GM10248 (cell line): ENCODE measurements at regions not wholly inside any gene's neighbourhood (a gene's known extent, or its start where the extent isn't known, plus 50 kb on each side); places are given as distances from the start of the nearest gene placed in this dataset.
"Not testable (repeated sequence)": the region's sequence is repeated elsewhere in the genome, so short reads cannot be mapped to it uniquely, and the experiment has no call there.

Experiments used
- CTCF ChIA-PET: fragments of 300-600 bp; sonication (Branson Sonifier 250); formaldehyde crosslinking; extraction: SDS; loops from one replicate; lab custom pipeline; 2021; ENCODE audit warnings: antibody characterized with exemption; lab: Yijun Ruan, JAX
- POLR2A ChIA-PET: fragments of 350-650 bp; sonication (Branson Sonifier 250); formaldehyde crosslinking; extraction: SDS; loops from one replicate; lab custom pipeline; 2020; ENCODE audit warnings: antibody characterized with exemption; lab: Yijun Ruan, JAX
- DNase-seq: peaks from one replicate; pipeline ENCODE4 v3.0.0; 2012; ENCODE audit errors: extremely low spot score
- CTCF ChIP-seq: IDR thresholded peaks from 2 replicates; pipeline ENCODE4 v1.5.1; 2012; ENCODE audit warnings: mild to moderate bottlenecking, low read depth; ENCODE audit errors: extremely low read depth, missing control alignments, control extremely low read depth

GRCh38 chrX:125151146-125151545 lies 168.5 kb upstream of the TEX13C start:
- ChIA-PET CTCF (interaction anchor here (2.1 kb wide), 1 partner anchor 19 kb away, joined by 4 read pairs; no protein-coding TSS in a partner anchor), POLR2A (no interaction called here)
- DNase-seq = no peak
- no peak for TF ChIP-seq CTCF

GRCh38 chrX:125152011-125152410 lies 167.7 kb upstream of the TEX13C start:
- CTCF ChIA-PET = no interaction called here
- POLR2A ChIA-PET = no interaction called here
- TF ChIP-seq CTCF = no peak
- no peak for DNase-seq

GRCh38 chrX:125153621-125154020 lies 166.1 kb upstream of the TEX13C start:
- ChIA-PET POLR2A (no interaction called here), CTCF (no interaction called here)
- no peak for TF ChIP-seq CTCF
- no peak for DNase-seq

GRCh38 chrX:125154288-125155257 lies 165.1 kb upstream of the TEX13C start:
- CTCF ChIA-PET = interaction anchor here (1.2 kb wide), 1 partner anchor 22 kb away, joined by 5 read pairs; no protein-coding TSS in a partner anchor
- DNase-seq, POLR2A ChIA-PET: not testable (repeated sequence)

GRCh38 chrX:125155296-125156033 lies 164.2 kb upstream of the TEX13C start:
- POLR2A ChIA-PET, DNase-seq: not testable (repeated sequence)
- CTCF ChIA-PET = interaction anchor here (1.2 kb wide), 1 partner anchor 23 kb away, joined by 5 read pairs; no protein-coding TSS in a partner anchor

GRCh38 chrX:125170459-125170858 lies 149.2 kb upstream of the TEX13C start:
- TF ChIP-seq CTCF = no peak
- ChIA-PET CTCF (no interaction called here), POLR2A (no interaction called here)
- DNase-seq = no peak

GRCh38 chrX:125172531-125172930 lies 147.1 kb upstream of the TEX13C start:
- ChIA-PET POLR2A (no interaction called here), CTCF (no interaction called here)
- DNase-seq = no peak
- no peak for TF ChIP-seq CTCF
